HS-27A (cell line): ENCODE measurements at regions not wholly inside any gene's neighbourhood (a gene's known extent, or its start where the extent isn't known, plus 50 kb on each side); places are given as distances from the start of the nearest gene placed in this dataset.
"Not testable (repeated sequence)": the region's sequence is repeated elsewhere in the genome, so short reads cannot be mapped to it uniquely, and the experiment has no call there.

Source experiments
- DNase-seq: peaks from one replicate; pipeline ENCODE4 v3.0.0-alpha.2; 2012; ENCODE audit warnings: low read depth, missing footprints

- not testable (repeated sequence) for DNase-seq
These were observed 140.5 kb upstream of the ZNF322 start for GRCh38 chr6:26799903-26800633.

GRCh38 chr6:26803762-26804161 lies 144.2 kb upstream of the ZNF322 start:
- not testable (repeated sequence) for DNase-seq

GRCh38 chr6:26811486-26812116 lies 152.1 kb upstream of the ZNF322 start:
- DNase-seq: not testable (repeated sequence)

DNA sequence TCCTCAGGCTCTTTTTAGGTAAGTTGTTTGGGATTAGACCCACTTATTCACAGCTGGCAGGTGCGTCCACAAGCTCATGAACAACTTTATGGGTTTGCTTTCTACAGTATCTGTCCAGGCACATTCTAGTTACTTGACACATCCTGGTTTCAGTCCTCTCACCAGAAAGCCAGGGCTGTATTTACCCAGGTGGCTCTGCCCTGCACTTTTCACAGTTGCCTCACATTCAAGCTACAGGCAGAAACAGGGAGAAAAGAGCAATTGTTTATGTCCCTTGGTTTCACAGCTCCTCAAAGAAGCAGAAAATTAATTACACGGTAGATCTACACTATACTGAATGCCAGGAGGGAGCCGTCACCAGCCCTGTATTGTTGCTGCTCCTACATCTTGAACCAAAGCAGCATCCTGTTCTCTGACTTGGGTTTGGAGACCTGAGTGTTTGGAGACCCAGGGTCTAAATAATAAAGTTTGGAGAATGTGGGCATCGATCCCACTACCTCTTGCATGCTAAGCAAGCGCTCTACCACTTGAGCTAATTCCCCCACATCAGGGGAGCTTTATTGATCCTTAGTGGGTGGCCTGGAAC lies 159.2 kb upstream of the ZNF322 start:
- not testable (repeated sequence) for DNase-seq

GRCh38 chr6:26827965-26828364 lies 168.4 kb upstream of the ZNF322 start:
- not testable (repeated sequence) for DNase-seq

DNA sequence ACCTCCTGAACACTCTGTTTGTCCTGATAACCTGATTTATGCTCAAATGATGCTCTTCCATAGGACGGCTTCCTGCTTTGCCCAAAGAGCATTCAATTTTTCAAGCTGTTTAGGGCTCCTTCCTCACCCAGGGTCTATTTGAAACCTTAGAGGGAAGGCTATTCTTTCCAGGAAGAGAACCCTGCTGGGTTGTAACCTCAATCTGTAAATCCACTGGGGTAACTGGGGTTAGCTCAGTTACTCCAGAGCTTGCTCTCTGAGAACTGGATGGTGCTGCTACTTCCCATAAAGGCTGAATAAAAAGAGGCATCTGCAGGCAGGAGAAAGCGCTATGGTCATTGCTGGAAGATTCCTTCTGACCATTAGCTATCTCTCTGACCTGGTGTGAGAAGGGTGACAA lies 169.9 kb upstream of the ZNF322 start:
- DNase-seq: not testable (repeated sequence)

GRCh38 chr6:26830992-26831391 lies 171.4 kb upstream of the ZNF322 start:
- not testable (repeated sequence) for DNase-seq

- DNase-seq: not testable (repeated sequence)
These were observed 176.2 kb upstream of the ZNF322 start for GRCh38 chr6:26835707-26836106.

- DNase-seq: not testable (repeated sequence)
These were observed 177.1 kb upstream of the ZNF322 start for GRCh38 chr6:26836657-26837056.

DNA sequence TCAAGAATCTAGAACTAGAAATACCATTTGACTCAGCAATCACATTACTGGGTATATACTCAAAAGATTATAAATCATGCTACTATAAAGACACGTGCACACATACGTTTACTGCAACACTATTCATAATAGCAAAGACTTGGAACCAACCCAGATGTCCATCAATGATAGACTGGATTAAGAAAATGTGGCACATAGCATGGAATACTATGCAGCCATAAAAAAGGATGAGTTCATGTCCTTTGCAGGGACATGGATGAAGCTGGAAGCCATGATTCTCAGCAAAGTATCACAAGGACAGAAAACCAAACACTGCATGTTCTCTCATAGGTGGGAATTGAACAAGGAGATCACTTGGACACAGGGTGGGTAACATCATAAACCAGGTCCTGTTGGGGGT lies 185.3 kb upstream of the ZNF322 start:
- DNase-seq: not testable (repeated sequence)

DNA sequence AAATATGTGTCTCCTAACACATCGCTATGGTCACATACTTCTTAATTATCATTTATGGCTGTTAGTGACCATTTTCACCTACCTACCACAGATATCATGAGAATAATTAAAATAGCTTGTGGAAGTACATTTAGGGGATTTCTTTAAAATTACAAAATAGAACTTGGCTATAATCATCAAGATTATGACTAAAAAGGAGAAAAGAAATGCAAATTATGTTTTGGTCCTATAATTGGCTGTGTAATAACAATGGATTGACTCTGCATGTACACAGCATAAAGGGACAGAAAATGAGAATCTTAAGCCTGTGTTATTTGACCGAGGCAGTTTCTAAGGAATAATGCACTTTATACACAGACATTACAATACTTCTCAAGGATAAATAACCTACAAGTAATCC lies 197.7 kb upstream of the ZNF322 start:
- not testable (repeated sequence) for DNase-seq

GRCh38 chr6:26859067-26859770 lies 199.7 kb upstream of the ZNF322 start:
- DNase-seq: not testable (repeated sequence)

- DNase-seq: not testable (repeated sequence)
These were observed 200.2 kb upstream of the ZNF322 start for GRCh38 chr6:26859771-26860163.

- DNase-seq: not testable (repeated sequence)
These were observed 202.4 kb upstream of the ZNF322 start for GRCh38 chr6:26861913-26862312.

- not testable (repeated sequence) for DNase-seq
These were observed 204.1 kb upstream of the ZNF322 start for GRCh38 chr6:26863641-26864040.

DNA sequence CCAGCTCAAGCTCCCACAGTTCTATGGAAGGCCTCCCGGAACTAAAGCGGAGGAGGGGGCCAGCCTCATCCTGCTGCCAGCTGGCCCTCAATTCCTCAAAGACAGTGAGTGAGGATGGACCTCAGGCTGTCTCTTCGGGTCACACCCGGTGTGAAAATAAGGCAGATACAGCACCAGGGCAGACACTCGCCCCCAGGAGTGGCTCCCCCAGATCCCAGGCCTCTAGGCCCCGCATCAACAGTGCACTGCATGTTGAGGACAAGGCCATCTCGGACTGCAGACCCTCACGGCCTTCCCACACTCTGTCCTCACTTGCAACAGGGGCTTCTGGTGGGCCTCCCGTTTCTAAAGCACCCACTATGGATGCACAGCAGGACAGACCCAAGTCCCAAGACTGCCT lies 239.2 kb upstream of the ZNF322 start:
- DNase-seq: not testable (repeated sequence)

GRCh38 chr6:26924206-26924605 lies 264.7 kb upstream of the ZNF322 start:
- DNase-seq: not testable (repeated sequence)

DNA sequence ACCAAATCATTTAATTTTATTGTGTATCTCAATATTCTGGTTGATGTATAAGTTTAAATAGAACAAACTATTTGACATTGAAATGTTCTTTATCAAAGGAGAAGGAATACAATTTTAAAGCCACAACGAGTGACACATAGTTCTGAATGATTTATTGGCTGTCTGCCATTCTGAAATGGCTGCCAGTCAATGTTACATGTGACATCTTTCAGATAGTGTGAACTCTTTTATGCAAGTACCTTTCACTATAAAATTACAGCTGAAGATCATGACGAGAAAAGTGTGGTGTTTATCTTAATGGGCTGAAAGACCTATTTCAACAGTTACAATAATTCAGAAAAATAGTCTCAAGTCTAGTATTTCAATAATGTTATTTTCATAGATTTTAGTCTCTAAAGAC lies 268.6 kb upstream of the ZNF322 start:
- DNase-seq: not testable (repeated sequence)

GRCh38 chr6:26937258-26937657 lies 277.7 kb upstream of the ZNF322 start:
- DNase-seq: not testable (repeated sequence)

GRCh38 chr6:26951211-26951610 lies 291.7 kb upstream of the ZNF322 start:
- not testable (repeated sequence) for DNase-seq

- DNase-seq: peak; percentile 77
These were observed 291.4 kb upstream of the PRSS16 start for GRCh38 chr6:26956078-26956600.

- DNase-seq: not testable (repeated sequence)
These were observed 290.8 kb upstream of the PRSS16 start for GRCh38 chr6:26956601-26957184.
